Adrenal gland (tissue), 9 donors: ENCODE measurements at regions not wholly inside any gene's neighbourhood (a gene's known extent, or its start where the extent isn't known, plus 50 kb on each side); places are given as distances from the start of the nearest gene placed in this dataset.

Experiments
- DNase-seq, 7 donors: peaks; one replicate each; pipeline ENCODE4 v3.0.0-alpha.2; 2019 to 2020
- H3K27ac ChIP-seq, 5 donors: fragments of 200-600 bp; sonication (generic) in 4 of 5; 1 replicate in 3 of 5; 2 replicates in 2 of 5; pipeline versions ENCODE4 v1.5.1 to v1.8.0; 2016 to 2020; ENCODE audit warnings: mild to moderate bottlenecking in 1 of 5
- H3K27me3 ChIP-seq: fragments of 200-600 bp; 2 replicates; pipeline ENCODE4 v1.8.0; 2021
- H3K36me3 ChIP-seq, 2 donors: fragments of 200-600 bp; replicated peaks in 1 of 2; 1 replicate in 1 of 2; 2 replicates in 1 of 2; pipeline versions ENCODE4 v1.5.1 to v1.8.0; 2018 to 2022
- H3K4me1 ChIP-seq, 2 donors: fragments of 200-600 bp; replicated peaks in 1 of 2; 1 replicate in 1 of 2; 2 replicates in 1 of 2; pipeline versions ENCODE4 v1.5.1 to v1.8.0; 2018 to 2021
- H3K4me3 ChIP-seq, 4 donors: fragments of 200-600 bp; sonication (generic) in 3 of 4; one replicate each; pipeline ENCODE4 v1.5.1; 2016 to 2018
- H3K9me3 ChIP-seq, 3 donors: fragments of 200-600 bp; sonication (generic) in 1 of 3; replicated peaks in 1 of 3; 1 replicate in 2 of 3; 2 replicates in 1 of 3; pipeline versions ENCODE4 v1.5.1 to v1.8.0; 2016 to 2021
- CTCF ChIP-seq, 6 experiments: fragments of 450-650 bp in 4 of 6; fragments of 200-600 bp in 2 of 6; sonication (generic) in 1 of 6; IDR thresholded peaks; 1 replicate in 5 of 6; 2 replicates in 1 of 6; pipeline versions ENCODE4 v1.5.1 to v1.8.0; 2016 to 2021; ENCODE audit warnings: antibody characterized with exemption in 6 of 6, mild to moderate bottlenecking in 2 of 6, moderate library complexity in 1 of 6
- POLR2A ChIP-seq, 2 donors: fragments of 450-650 bp; IDR thresholded peaks; one replicate each; pipeline ENCODE4 v1.6.1; 2017; ENCODE audit warnings: antibody characterized with exemption in 2 of 2, mild to moderate bottlenecking in 2 of 2, moderate library complexity in 1 of 2
- WGBS, 4 donors: extraction: QIAGEN DNeasy Blood & Tissue Kit in 2 of 4; methylation state at CpG; one replicate each; pipeline versions ENCODE4 v1.1.5 to v1.1.7; 2013 to 2017; 5-methylcytosine and 5-hydroxymethylcytosine counted together
- intact Hi-C, 2 donors: fragments of 100-400 bp; cut with DNase I; formaldehyde crosslinking; loops; one replicate each; pipeline versions ENCODE4 v1.14.1 to v1.15.0; 2022 to 2023
- donor health status: healthy with polysubstance abuse.
- donor health status: Bipolar disorder and iron deficiency.
- donor health status: DM: yes; HTN: yes; CAD: no.
- donor health status: DM: no; HTN: no; CAD: no.
- donor health status: DM: no; HTN: no; CAD: no.

- no peak for TF ChIP-seq CTCF (IDR thresholded peaks at IDR 0.05)
- no peak for TF ChIP-seq POLR2A (IDR thresholded peaks at IDR 0.05)
- peaks cover 39% of the 10 kb centered on the region in 2 donors for H3K4me1 ChIP-seq
- H3K27me3 ChIP-seq, result no peaks in the 10 kb centered on the region
- WGBS, 4 donors, result 22 to 44% (median 38%) methylated on average over 8 of the region's 8 CpGs
- no peaks in the 10 kb centered on the region for H3K9me3 ChIP-seq
- H3K4me3 ChIP-seq, result no peak overlapping the region
- intact Hi-C loops, result no loop called here
- peak overlapping the region in 2 of 5 donors; percentile 56 to 57 for H3K27ac ChIP-seq
- DNase-seq, result peak; percentile 17 to 61 (median 51)
- no peaks in the 10 kb centered on the region for H3K36me3 ChIP-seq
These were observed 107.3 kb downstream of the AHR start for GRCh38 chr7:17405786-17406185.

- Histone ChIP-seq H3K4me3 (no peak overlapping the region), H3K9me3 (no peaks in the 10 kb centered on the region), H3K4me1 (peaks cover 39% of the 10 kb centered on the region in 2 donors), H3K27me3 (no peaks in the 10 kb centered on the region), H3K36me3 (no peaks in the 10 kb centered on the region), H3K27ac (peak overlapping the region in 3 of 5 donors; percentile 48 to 57 (median 56))
- intact Hi-C loops, result no loop called here
- TF ChIP-seq CTCF (IDR thresholded peaks at IDR 0.05) (no peak), POLR2A (IDR thresholded peaks at IDR 0.05) (no peak)
- 14 to 23% (median 21%) methylated on average over 3 of the region's 3 CpGs for WGBS, 4 donors
- peak; percentile 35 to 75 (median 55) for DNase-seq
These were observed 108.3 kb downstream of the AHR start for GRCh38 chr7:17406738-17407137.

- intact Hi-C loops, result no loop called here
- Histone ChIP-seq H3K27me3 (no peaks in the 10 kb centered on the region), H3K4me1 (peaks cover 39% of the 10 kb centered on the region in 2 donors), H3K27ac (peak overlapping the region in 3 of 5 donors; percentile 48 to 57 (median 56)), H3K36me3 (no peaks in the 10 kb centered on the region), H3K4me3 (no peak overlapping the region), H3K9me3 (no peaks in the 10 kb centered on the region)
- TF ChIP-seq CTCF (IDR thresholded peaks at IDR 0.05), result no peak
- no peak for TF ChIP-seq POLR2A (IDR thresholded peaks at IDR 0.05)
- no peak for DNase-seq
These were observed 108.8 kb downstream of the AHR start for GRCh38 chr7:17407229-17407628.

GRCh38 chr7:17408245-17408903, 109.9 kb downstream of the AHR start:
- H3K4me1 ChIP-seq, result peaks cover 35 to 39% of the 10 kb centered on the region in 2 donors
- H3K27me3 ChIP-seq, result no peaks in the 10 kb centered on the region
- H3K27ac ChIP-seq, result peak overlapping the region in 3 of 5 donors; percentile 17 to 71 (median 56)
- H3K9me3 ChIP-seq, result no peaks in the 10 kb centered on the region
- intact Hi-C loops, result no loop called here
- H3K36me3 ChIP-seq, result no peaks in the 10 kb centered on the region
- peak; percentile 69 to 91 (median 86) for DNase-seq
- WGBS, 4 donors, result 13 to 25% (median 20%) methylated on average over 5 of the region's 5 CpGs
- TF ChIP-seq POLR2A (IDR thresholded peaks at IDR 0.05), result no peak
- TF ChIP-seq CTCF (IDR thresholded peaks at IDR 0.05), result no peak
- H3K4me3 ChIP-seq, result no peak overlapping the region
